IMR-90 (cell line): ENCODE measurements at regions not wholly inside any gene's neighbourhood (a gene's known extent, or its start where the extent isn't known, plus 50 kb on each side); places are given as distances from the start of the nearest gene placed in this dataset.

ENCODE experiments used
- ATAC-seq: fragments of 200-7000 bp; cut with Tn5 transposase; 2 replicates; pipeline ENCODE4 v1.9.1; 2020; ENCODE audit warnings: low read depth, mild to moderate bottlenecking, moderate library complexity
- BruUV-seq: library from RNA; stranded (reverse); fragments of 400-500 nt; replicated peaks from 2 replicates; lab custom pipeline; 2021; lab: Mats Ljungman, UMichigan
- CTCF ChIA-PET: fragments of 300-600 bp; formaldehyde crosslinking; extraction: SDS; loops from one replicate; lab custom pipeline; 2021; ENCODE audit warnings: antibody characterized with exemption; lab: Yijun Ruan, JAX
- POLR2A ChIA-PET: fragments of 300-600 bp; sonication (Branson Sonifier 250); formaldehyde crosslinking; loops from one replicate; lab custom pipeline; 2022; ENCODE audit warnings: antibody characterized with exemption; ENCODE audit not compliant: unreplicated experiment; lab: Charles Lee
- DNase-seq: peaks from one replicate; pipeline ENCODE4 v3.0.0; 2013
- H2AFZ ChIP-seq: replicated peaks from 2 replicates; pipeline ENCODE3; 2013; ENCODE audit warnings: low read length, mild to moderate bottlenecking; ENCODE audit not compliant: poor library complexity
- H2AK5ac ChIP-seq: 2 replicates; pipeline ENCODE4 v1.6.1; 2013; ENCODE audit warnings: low read depth, low read length, inconsistent platforms
- H2AK9ac ChIP-seq: replicated peaks from 2 replicates; pipeline ENCODE3; 2013; ENCODE audit warnings: mild to moderate bottlenecking, low read depth, low read length, moderate library complexity; ENCODE audit not compliant: poor library complexity
- H2BK120ac ChIP-seq: 2 replicates; pipeline ENCODE4 v1.6.1; 2013; ENCODE audit warnings: low read depth, low read length, inconsistent platforms
- H2BK15ac ChIP-seq: 3 replicates; pipeline ENCODE4 v1.6.1; 2013; ENCODE audit warnings: low read depth, low read length, inconsistent platforms
- H2BK20ac ChIP-seq: 2 replicates; pipeline ENCODE4 v1.6.1; 2013; ENCODE audit warnings: low read depth, mild to moderate bottlenecking, inconsistent platforms, low read length, moderate library complexity
- H2BK5ac ChIP-seq: 2 replicates; pipeline ENCODE4 v1.6.1; 2013; ENCODE audit warnings: mild to moderate bottlenecking, low read depth, low read length, inconsistent platforms; ENCODE audit not compliant: poor library complexity, severe bottlenecking
- H3K14ac ChIP-seq: replicated peaks from 2 replicates; pipeline ENCODE4 v1.6.1; 2013; ENCODE audit warnings: low read depth, low read length, inconsistent platforms
- H3K18ac ChIP-seq: 2 replicates; pipeline ENCODE4 v1.6.1; 2013; ENCODE audit warnings: low read depth, low read length, control low read depth
- H3K23ac ChIP-seq: 2 replicates; pipeline ENCODE4 v1.6.1; 2013; ENCODE audit warnings: low read depth, low read length, inconsistent platforms
- H3K27ac ChIP-seq: 2 replicates; pipeline ENCODE4 v1.5.1; 2013; ENCODE audit warnings: mild to moderate bottlenecking, control low read depth, low read length; ENCODE audit not compliant: insufficient read depth
- H3K27me3 ChIP-seq: 2 replicates; pipeline ENCODE4 v1.6.1; 2013; ENCODE audit warnings: low read length; ENCODE audit not compliant: control insufficient read depth, insufficient read depth
- H3K36me3 ChIP-seq: 2 replicates; pipeline ENCODE4 v1.6.1; 2013; ENCODE audit warnings: low read length, mixed read lengths; ENCODE audit not compliant: control insufficient read depth, insufficient read depth
- H3K4ac ChIP-seq: 2 replicates; pipeline ENCODE4 v1.6.1; 2013; ENCODE audit warnings: low read depth, low read length, inconsistent platforms
- H3K4me1 ChIP-seq: 2 replicates; pipeline ENCODE4 v1.6.1; 2013; ENCODE audit warnings: low read length, mixed read lengths; ENCODE audit not compliant: control insufficient read depth, insufficient read depth
- H3K4me2 ChIP-seq: 2 replicates; pipeline ENCODE4 v1.6.1; 2013; ENCODE audit warnings: low read depth, mild to moderate bottlenecking, control low read depth, low read length, moderate library complexity
- H3K4me3 ChIP-seq: 2 replicates; pipeline ENCODE4 v1.5.1; 2013; ENCODE audit warnings: low read depth, mild to moderate bottlenecking, control low read depth, low read length, moderate library complexity; ENCODE audit not compliant: insufficient read depth
- H3K56ac ChIP-seq: 2 replicates; pipeline ENCODE4 v1.6.1; 2013; ENCODE audit warnings: low read length, inconsistent platforms; ENCODE audit not compliant: insufficient read depth; ENCODE audit errors: extremely low read depth
- H3K79me1 ChIP-seq, 2 experiments: 2 replicates each; pipeline ENCODE4 v1.6.1; 2013; ENCODE audit warnings: low read length in 2 of 2, inconsistent platforms in 1 of 2, low read depth in 1 of 2
- H3K9ac ChIP-seq: 2 replicates; pipeline ENCODE4 v1.6.1; 2013; ENCODE audit warnings: low read depth, low read length, control low read depth
- H3K9me1 ChIP-seq: 2 replicates; pipeline ENCODE4 v1.6.1; 2013; ENCODE audit warnings: low read length, inconsistent platforms; ENCODE audit not compliant: insufficient read depth
- H3K9me3 ChIP-seq: 2 replicates; pipeline ENCODE4 v1.6.1; 2013; ENCODE audit warnings: low read length; ENCODE audit not compliant: control insufficient read depth, insufficient read depth
- H4K20me1 ChIP-seq: 2 replicates; pipeline ENCODE4 v1.6.1; 2013; ENCODE audit warnings: low read length, inconsistent platforms; ENCODE audit not compliant: insufficient read depth
- H4K5ac ChIP-seq: 2 replicates; pipeline ENCODE4 v1.6.1; 2013; ENCODE audit warnings: mild to moderate bottlenecking, low read depth, low read length, control low read depth
- H4K8ac ChIP-seq, 2 experiments: 2 replicates each; pipeline ENCODE4 v1.6.1; 2013; ENCODE audit warnings: low read depth in 2 of 2, low read length in 2 of 2, control low read depth in 1 of 2, inconsistent platforms in 1 of 2
- H4K91ac ChIP-seq: 2 replicates; pipeline ENCODE4 v1.6.1; 2013; ENCODE audit warnings: low read depth, low read length, inconsistent platforms; ENCODE audit not compliant: insufficient read depth
- BHLHE40 ChIP-seq: fragments of 150-350 bp; IDR thresholded peaks from 2 replicates; pipeline ENCODE4 v1.6.1; 2016; ENCODE audit warnings: mild to moderate bottlenecking, low read depth, low read length
- CHD1 ChIP-seq: IDR thresholded peaks from 2 replicates; pipeline ENCODE4 v1.6.1; 2012; ENCODE audit warnings: low read depth, low read length, improper control_type of control experiment
- ELK1 ChIP-seq: fragments of 150-350 bp; IDR thresholded peaks from 2 replicates; pipeline ENCODE4 v1.6.1; 2016; ENCODE audit warnings: low read depth, mild to moderate bottlenecking, low read length, moderate library complexity, borderline replicate concordance
- FOS ChIP-seq: fragments of 150-350 bp; IDR thresholded peaks from 2 replicates; pipeline ENCODE4 v1.6.1; 2016; ENCODE audit warnings: low read depth, low read length
- MAZ ChIP-seq: IDR thresholded peaks from 2 replicates; pipeline ENCODE4 v1.6.1; 2012; ENCODE audit warnings: low read depth, mild to moderate bottlenecking, low read length, improper control_type of control experiment, moderate library complexity, borderline replicate concordance
- MXI1 ChIP-seq: IDR thresholded peaks from 2 replicates; pipeline ENCODE4 v1.6.1; 2012; ENCODE audit warnings: low read depth, mild to moderate bottlenecking, low read length, moderate library complexity, borderline replicate concordance
- RAD21 ChIP-seq: IDR thresholded peaks from 2 replicates; pipeline ENCODE4 v1.6.1; 2012; ENCODE audit warnings: low read length, improper control_type of control experiment
- RCOR1 ChIP-seq: IDR thresholded peaks from 2 replicates; pipeline ENCODE4 v1.6.1; 2012; ENCODE audit warnings: mild to moderate bottlenecking, low read length, improper control_type of control experiment; ENCODE audit not compliant: insufficient replicate concordance
- RFX5 ChIP-seq: IDR thresholded peaks from 2 replicates; pipeline ENCODE4 v1.8.0; 2012; ENCODE audit warnings: low read depth, mild to moderate bottlenecking, low read length, moderate library complexity
- USF2 ChIP-seq: fragments of 150-350 bp; IDR thresholded peaks from 2 replicates; pipeline ENCODE4 v1.6.1; 2017; ENCODE audit warnings: mild to moderate bottlenecking, antibody characterized with exemption, low read length, low read depth
- dilution Hi-C: fragments of 300-500 bp; cut with HindIII; formaldehyde crosslinking; loops from one replicate; pipeline ENCODE4 v1.14.3; 2018; ENCODE audit warnings: low sequenced_read_pairs; ENCODE audit not compliant: unreplicated experiment
- in situ Hi-C: fragments of 300-500 bp; cut with MboI; formaldehyde crosslinking; loops from 3 replicates; pipeline ENCODE4 v1.14.3; 2019; ENCODE audit warnings: low sequenced_read_pairs, inconsistent platforms, mixed read lengths
- intact Hi-C: fragments of 100-400 bp; cut with micrococcal nuclease; formaldehyde crosslinking; loops from 2 replicates; pipeline ENCODE4 v1.10.0; 2022

GRCh38 chr3:69462826-69463100, 76.9 kb upstream of the FRMD4B start:
- Histone ChIP-seq H3K79me1 (no peaks in the 10 kb centered on the region), H3K27ac (no peak overlapping the region), H3K4me3 (no peak overlapping the region), H3K23ac (no peak overlapping the region), H3K9me3 (no peaks in the 10 kb centered on the region), H3K56ac (no peak overlapping the region), H4K91ac (no peak overlapping the region), H2BK15ac (no peak overlapping the region), H2AK9ac (no peak overlapping the region), H3K4me2 (no peak overlapping the region), H3K36me3 (no peaks in the 10 kb centered on the region), H4K20me1 (no peaks in the 10 kb centered on the region), H3K9ac (no peak overlapping the region), H2AK5ac (no peak overlapping the region), H3K14ac (no peak overlapping the region), H3K9me1 (no peaks in the 10 kb centered on the region), H3K4me1 (no peaks in the 10 kb centered on the region), H2BK5ac (no peak overlapping the region), H3K27me3 (no peaks in the 10 kb centered on the region; the same call in 1 of the 2 replicates), H3K4ac (no peak overlapping the region), H3K18ac (no peak overlapping the region), H2BK120ac (no peak overlapping the region), H4K8ac (no peak overlapping the region), H4K5ac (no peak overlapping the region), H2AFZ (no peak overlapping the region), H2BK20ac (no peak overlapping the region)
- intact Hi-C loops (no loop called here), dilution Hi-C loops (no loop called here), in situ Hi-C loops (no loop called here)
- TF ChIP-seq ELK1 (no peak), MAZ (no peak), RCOR1 (no peak), BHLHE40 (no peak), RAD21 (no peak), CHD1 (no peak), MXI1 (no peak), USF2 (no peak), RFX5 (no peak), FOS (no peak)
- CTCF ChIA-PET, result no interaction called here
- BruUV-seq, result no TSS peak
- POLR2A ChIA-PET, result no interaction called here
- no peak for DNase-seq
- ATAC-seq, result no peak
